GM18517 (cell line): ENCODE measurements at regions not wholly inside any gene's neighbourhood (a gene's known extent, or its start where the extent isn't known, plus 50 kb on each side); places are given as distances from the start of the nearest gene placed in this dataset.

Source experiments
- ATAC-seq: cut with Tn5 transposase; IDR thresholded peaks from one replicate; pipeline ENCODE4 v1.9.1; 2021; ENCODE audit warnings: mild to moderate bottlenecking, moderate library complexity; ENCODE audit not compliant: unreplicated experiment

DNA sequence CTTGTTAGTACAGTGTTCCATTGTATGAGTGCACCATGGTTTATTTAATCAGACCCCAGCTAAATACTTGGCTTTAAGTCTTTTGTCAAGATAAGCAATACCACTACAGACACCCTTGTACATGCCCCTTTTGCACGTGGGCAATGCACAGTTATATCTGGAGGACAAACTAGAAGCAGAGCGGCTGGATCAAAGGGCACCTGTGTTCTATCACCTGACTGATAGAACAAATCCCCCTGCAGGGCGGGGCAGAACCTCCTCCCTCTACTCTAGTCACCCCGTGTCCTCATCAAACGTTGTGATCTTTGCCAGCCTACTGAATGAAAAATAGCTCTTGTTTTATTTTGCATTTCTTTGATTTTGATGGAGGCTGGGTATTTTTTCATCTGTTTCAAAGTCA is 314.9 kb downstream of the TLE3 start:
- ATAC-seq: no peak

DNA sequence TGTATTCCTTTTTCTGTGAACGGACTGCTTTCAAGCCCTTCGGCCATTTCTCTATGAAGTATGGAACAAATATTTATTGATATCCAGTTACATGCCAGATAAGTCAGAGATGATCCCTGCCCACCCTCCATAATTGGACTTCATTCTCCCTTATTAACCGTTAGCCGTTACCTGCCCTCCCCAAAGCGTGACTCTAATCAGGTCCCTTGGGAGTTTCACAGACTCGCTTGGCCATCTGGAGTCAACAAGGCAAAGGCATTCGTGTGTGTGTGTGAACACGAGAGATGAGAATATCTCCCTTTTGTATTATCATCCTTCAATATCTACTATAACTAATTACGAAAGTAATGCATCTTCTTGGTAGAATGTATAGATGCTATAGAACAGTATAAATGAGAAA is 314.5 kb downstream of the TLE3 start:
- ATAC-seq: no peak

DNA sequence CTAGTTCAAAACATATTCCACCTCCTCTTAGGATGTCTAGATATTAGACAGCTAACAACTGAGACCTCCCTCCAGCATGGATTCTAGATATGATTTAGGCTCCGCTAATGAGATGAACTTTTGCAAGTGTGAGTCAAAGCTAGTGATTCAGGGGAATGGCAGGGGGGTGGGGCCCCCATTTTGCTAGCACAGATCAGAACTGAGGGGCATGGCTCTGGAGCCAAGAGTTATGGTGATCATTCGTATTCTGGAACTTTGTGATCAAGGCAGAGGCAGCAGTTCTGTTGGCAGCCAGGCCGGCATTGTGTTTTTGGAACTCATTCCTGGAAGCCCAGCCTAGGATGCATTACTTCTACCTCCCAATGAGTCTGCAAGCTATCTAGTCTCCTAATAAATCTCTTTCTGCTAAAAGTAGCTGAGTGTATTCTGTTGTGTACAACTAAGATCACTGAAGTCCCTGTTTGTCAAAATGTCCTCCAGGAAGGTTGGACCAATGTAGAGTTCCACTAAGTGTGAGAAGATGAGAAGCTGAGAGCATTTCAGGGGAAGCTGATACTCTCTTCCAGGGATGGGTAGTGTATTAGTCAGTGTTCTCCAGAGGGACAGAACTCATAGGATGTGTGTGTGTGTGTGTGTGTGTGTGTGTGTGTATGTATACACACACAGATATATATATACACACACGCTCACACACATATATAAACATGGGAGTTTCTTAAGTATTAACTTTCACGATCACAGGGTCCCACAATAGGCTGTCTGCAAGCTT is 312.7 kb downstream of the TLE3 start:
- no peak for ATAC-seq

DNA sequence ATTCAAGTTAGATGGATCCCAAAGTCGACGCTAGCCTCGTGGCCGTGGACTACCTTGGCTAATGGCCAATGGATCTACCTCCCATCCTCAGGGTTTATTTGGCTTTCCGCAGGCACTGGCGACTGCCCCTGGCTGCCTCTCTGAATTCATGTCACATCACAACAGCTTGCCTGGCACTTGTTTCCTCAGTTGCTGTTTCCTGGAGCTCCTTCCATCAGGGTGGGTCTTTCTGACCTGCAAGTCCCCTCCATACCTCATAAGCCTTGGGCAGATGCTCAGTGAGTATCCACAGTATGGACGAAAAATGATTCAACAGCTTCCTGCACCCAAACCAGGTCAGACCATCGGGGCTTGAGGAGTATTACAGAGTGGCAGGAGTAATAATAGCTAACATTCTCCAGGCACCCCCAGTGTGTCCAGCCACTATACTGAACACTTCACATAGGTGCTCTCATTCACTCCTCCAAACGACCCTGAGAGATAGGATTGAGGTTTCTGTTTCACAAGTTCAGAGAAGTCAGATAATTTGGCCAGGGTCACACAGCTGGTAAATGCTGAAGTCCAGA is 311.5 kb downstream of the TLE3 start:
- ATAC-seq: no peak

DNA sequence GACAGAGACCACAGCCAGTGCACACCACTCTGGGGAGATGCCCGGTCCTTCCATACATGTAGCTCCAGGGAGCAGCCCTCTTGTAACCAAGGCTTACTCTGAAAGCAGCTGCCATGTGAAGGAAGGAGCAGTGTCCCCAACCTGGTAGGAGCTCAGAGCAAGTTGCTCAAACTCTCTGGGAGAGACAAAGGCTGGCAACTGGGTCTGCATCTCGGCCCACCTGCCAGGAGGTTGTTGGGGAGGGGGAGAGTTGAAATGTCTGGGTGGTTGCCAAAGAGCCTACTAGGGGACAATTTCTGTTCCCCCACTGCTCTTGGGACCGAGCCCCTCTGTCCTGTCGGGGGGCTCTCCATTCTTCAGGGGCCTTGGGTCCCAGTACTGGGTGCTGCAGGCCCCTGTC is 309.9 kb downstream of the TLE3 start:
- ATAC-seq: no peak

DNA sequence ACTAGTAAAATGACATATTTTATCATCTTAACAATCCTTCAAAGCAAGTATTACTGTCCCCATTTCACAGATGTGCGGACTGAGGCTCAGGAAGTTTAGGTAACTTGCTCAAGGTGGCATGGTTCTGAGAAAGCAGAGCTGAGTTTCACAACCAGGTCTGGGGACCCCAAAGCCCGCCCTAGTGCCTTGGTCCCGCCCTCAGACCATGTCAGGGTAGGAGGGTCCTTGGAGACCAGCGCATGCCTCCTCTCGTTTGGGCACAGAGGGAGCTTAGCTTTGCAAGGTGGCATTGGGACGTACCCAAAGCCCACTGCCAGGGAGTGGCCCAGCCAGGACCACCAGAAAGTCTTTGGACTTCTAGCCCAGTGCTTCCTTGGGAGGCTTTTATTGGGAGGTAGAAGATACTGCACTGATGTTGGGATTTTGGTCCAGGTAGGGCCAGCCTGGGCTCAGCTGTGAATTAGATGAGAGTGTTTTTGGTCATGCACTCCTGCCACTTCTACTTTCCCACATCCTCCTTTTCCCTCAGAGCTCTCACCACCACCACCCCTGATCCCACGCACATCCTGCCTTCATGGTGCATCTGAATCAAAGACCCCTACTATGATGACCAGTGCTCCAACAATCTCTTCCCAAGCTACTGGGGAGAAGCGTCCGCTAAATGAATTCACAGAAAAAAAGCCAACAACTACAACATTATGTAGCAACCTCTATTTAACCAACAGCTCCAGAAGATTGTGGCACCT is 307.9 kb downstream of the TLE3 start:
- no peak for ATAC-seq

DNA sequence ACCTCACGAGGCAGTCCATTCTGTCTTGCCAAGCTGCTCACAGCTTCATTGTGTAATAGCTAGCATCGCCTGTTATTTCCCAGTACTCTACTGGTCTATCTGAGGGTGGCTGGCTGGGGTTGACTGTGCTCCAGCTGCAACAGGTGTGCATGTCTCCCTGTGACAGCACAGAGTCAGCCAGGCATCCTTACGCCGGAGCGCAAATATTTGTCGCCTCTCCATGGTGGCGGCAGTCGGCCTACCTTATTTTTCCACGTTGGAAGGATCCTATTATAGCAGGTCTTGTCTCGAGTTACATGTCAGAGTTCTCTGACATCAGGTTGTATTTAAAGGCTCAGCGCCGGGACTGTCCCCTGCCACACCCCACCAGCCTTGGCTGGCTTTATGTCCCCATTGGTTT is 307.1 kb downstream of the TLE3 start:
- no peak for ATAC-seq

DNA sequence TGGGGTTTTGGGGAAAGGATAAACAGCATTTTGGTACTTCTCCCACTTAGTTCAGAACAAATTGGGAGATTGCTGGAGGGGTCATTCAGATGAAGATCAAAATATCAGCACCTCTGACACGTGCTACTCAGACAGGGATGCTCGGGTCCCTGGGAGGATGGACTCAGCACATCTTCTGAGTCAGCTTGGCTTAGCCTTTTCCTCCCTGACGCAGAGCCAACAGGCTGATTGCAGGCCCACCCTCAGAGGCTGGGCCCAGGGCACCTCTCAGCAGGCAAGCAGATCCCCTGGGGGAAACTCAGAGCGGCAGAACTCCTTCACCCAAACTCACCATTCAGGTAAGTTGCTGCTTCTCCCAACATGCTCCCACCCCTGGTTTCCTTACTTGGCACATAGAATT is 304.9 kb downstream of the TLE3 start:
- no peak for ATAC-seq

DNA sequence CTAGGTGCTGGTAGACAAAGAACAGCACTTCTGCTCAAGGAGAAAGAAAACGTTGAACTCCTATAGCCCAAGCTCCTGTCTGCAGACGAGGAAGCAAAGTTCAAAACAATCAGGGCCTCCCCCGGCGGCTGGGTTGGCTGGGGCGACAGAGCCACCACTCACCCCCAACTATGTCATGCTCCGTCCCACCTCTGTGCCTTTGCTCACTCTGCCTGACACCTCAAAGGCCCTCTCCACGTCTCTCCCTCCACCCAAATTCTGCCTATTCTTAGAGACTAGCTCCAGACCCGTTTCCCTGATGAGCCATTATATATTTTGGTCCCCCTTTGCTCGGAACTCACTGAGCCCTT is 304.3 kb downstream of the TLE3 start:
- no peak for ATAC-seq

DNA sequence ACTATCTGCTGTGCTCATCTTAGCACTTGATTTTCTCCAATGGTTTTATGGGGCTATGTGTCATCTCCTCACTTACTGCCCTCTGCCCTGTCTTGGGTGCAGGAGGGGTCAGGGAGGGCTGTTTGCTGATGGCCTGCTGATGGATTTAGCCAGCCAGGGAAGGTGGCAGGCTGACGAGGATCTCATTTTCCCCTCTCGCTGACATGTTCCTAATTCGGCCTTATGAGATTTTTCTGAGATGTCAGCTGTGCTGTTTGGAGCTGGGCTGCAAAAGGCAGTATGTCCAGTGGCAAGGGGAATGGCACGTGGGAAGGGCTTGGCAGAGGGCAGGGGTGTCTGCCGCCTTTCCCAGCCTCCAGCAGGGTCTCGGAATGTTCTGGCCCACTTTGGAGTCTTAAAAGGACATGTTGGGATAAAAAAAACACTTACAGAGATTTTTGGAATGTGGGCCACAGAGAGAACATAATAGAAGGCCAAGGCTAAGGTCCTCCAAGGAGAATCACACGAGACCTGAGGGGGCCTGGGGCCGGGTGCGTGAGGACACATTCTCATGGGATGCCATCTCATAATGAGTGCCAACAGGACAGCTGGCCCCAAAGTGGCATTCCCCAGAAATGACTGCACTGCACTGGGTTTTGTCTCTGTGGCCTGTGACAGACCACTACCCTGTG is 303.8 kb downstream of the TLE3 start:
- ATAC-seq: no peak

DNA sequence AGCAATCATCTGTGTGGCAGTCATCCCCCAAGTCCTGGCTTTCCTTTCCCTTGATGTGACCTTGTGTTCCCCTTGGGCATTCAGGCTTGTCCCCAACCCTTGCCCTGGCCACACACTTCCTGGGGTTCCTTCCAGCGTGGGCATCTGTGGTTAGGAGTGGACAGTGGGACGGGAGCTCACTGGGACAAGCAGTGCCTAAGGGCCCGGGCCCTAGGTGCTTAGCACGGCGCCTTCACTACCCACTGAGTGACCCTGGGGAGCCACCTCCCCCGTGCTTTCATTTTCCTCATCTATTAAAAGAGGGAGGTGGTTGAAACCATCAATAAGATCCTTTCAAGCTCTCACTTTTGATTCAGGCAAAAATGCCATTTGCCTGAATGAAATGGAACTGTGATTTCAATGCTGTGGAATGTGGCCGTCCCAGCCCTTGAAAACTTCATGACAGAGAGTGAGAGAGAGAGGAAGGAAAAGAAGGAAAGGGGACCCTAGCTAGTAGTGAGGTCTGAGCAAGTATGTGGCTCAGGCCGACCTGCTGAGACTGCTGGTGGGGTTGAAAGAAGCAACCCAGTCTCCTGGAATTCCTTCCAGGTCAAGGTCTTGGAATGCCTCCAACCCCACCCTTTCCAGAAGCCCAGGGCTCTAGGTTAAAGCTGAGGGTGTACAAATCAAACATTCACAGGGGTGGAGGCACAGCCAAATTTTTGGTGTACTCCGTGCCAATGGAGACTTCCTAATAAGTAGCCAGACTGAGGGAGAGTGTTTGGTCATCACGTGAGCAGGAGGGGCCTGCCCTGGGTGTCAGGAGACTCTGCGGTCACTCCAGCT is 302.9 kb downstream of the TLE3 start:
- no peak for ATAC-seq

DNA sequence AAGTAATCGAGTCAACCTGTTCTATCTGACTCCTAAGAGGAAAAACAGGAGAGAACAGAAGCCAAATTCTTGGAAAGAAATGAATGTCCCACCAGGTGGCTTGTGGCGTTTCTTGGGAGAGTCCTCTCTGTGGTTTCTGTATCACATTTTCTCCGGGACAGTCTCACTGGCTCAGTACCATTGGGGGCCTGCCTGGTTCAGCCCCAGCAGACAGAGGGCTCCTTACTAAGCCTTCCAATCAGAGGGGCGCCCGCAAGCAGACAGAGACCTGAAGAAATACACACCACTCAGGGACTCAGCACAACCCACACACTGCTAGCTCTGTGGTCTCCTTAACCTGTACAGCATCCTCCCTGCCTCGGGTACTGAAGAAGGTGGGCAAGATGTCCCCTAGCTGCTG is 302.1 kb downstream of the TLE3 start:
- ATAC-seq: no peak

DNA sequence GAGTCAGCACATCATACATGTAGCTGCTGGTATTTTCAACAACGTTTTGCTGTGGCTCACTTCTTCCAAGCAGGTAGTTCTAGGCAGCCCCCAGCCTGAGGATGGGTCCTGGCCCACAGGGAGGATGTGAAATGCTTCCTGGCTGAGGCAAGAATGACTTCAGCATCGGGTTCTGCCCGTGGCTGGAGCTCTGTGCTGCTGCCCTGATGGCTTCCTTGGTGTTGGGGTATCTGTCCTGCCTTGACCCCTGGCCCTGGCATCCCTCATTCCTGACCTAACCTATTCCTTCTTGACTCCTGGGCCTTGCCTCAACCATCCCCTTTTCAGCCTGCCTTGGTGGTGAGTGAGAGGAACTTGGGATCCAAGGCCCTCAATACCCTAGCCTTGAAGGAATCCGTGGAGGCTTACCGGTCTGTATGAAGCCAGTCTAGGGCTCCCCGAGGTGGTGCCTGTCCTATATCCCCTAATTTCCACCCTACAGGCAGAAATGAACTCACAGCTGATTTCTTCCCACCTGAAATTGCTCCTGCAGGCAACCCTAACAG is 300.6 kb downstream of the TLE3 start:
- no peak for ATAC-seq

DNA sequence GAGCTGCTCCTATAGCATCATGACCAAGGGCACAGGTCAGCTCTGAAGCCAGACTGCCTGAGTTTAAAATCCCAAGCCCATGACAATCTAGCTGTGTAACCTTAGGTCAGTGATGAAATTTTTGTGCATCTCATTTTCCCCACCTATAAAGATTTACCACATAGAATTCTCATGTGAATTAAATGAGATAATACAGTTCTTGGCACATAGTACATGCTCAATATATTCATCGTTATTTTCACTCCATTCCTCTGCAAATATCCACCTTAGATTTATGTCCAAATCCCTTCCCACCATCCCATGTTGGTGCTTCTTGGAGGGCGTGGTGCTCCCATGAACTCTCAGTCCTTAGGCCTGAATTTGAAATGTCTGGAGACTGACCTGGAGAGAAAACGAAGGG is 300.1 kb downstream of the TLE3 start:
- ATAC-seq: no peak

DNA sequence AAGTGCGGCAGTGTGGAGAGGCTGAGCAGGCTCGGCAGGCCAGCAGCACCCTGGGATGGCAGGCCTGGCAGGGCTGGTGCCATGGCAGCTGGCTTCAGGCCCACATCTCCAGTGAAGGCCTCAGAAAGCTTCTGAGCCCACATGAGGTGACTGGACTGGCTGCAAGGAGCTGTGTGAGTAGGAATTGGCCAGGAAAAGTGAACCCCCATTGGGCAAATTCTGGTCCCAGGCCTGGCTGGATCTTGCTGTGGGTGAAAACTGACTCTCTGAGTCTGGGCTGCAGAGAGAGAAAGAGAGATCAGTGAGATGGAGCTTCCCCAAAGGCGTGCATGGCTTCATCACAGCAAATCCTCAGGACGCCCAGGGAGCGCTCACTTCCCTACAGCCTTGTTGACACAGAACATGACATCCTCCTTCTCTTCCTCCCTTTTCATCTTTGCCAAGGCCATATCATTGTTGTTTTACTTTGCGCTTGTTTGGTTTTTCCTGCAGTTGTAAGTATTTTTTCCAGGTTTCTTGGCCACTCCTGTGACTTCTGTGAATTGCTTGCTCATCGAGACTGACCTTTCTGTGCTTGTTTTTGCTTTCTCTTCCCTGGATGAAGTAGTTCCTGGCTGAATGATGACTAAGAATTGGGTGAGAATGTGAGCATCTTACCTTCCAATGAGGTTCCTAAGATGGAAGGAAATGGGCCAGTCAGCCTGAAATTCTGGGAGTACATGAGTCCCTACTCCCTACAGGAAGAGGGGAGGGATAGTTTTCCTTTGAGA is 299.1 kb downstream of the TLE3 start:
- no peak for ATAC-seq

DNA sequence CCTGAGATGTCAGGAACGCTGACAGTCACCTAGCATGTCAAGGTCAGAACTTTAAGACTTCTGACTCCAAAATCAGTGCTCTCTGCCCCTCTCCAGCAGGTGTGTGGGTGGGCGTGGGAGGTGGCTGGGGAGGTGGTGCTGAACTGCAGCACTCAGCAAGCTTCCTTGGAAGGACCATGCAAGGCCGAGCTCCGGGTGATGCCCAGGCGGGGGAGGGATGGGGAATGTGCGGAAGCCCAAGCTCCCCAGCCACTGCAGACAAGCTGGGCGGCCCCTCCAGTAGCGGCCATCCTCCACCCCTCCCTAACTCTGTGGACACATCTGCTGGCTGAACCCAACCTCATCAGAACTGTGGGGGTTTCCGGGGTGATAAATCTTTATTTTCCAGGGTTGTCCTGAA is 296.6 kb downstream of the TLE3 start:
- ATAC-seq: no peak

DNA sequence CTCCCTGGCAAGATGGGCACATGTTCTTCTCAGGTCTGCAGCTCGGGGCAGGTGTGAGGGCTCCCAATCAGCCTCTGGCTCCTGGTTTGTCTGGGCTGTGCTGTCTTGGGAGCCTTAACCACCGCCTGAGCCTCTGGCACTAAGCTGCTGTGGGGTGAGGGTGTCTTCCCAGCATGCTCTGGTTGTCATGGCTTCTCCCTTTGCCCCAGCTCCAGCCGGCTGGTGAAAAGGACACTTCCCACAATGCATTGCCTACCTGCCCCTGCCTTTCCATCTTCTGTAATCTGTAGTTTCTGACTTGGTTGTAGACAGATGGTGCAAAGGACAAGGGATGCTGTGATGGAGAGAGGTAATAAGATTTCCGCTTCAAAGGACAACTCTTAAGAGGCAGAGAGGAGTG is 295.3 kb downstream of the TLE3 start:
- ATAC-seq: no peak

DNA sequence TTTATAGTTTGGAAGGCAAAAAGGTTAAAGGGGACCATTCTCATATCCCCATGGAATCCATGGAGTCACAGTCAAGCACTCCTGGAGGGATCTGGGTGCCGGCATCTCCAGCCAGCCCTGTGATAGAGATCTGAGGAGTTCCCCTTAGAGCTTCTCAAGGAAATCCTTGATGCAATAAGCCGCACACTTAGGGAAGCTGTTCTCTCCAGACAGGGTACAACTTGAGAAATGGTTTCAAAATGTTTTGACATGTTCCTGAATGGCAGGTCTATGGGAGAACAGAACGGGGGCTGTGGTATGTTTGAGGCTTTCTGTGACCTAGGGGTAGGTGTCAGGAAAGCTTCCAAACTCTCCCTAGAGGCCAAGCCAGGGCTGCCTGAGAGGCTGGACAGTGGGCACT is 292.9 kb downstream of the TLE3 start:
- no peak for ATAC-seq

DNA sequence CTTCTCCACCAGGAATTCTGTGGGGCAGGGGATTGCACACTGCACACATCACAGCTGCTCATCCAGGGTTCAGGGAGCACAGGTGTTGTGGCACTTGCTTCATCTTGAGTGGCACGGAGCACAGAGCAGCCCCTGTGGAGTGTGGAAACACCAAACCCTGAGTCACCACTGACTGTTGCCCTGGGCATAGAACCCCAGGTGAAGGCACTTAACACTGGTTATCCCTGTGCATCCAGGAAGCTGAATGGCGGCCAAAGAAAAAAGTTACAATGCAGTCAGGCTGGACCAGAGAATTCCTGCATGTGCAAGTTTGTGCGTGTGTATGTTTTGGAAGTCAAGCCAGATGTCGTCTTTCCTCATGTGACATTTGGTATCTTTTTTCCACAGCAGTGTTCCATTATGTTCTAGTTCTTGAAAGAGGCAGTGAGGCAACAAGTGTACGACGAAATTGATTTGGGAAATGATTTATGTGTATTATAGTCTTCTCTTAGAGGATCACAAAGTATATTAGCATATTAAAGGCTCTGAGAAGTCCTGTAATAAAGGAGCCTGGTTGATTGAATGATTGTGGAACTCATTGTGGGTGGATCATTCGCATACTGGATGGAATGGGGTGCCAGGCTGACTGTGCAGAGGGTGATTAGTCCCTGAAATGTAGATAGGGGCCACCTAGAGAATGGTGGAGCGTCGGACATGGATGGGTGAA is 292.3 kb downstream of the TLE3 start:
- no peak for ATAC-seq
